NT2/D1 (cell line): ENCODE measurements at regions not wholly inside any gene's neighbourhood (a gene's known extent, or its start where the extent isn't known, plus 50 kb on each side); places are given as distances from the start of the nearest gene placed in this dataset.
"Not testable (repeated sequence)": the region's sequence is repeated elsewhere in the genome, so short reads cannot be mapped to it uniquely, and the experiment has no call there.

Source experiments
- DNase-seq: peaks from one replicate; pipeline ENCODE4 v3.0.0-alpha.2; 2011; ENCODE audit warnings: low read depth, low spot score
- H3K27me3 ChIP-seq: 2 replicates; pipeline ENCODE4 v1.6.0; 2011; ENCODE audit warnings: mild to moderate bottlenecking; ENCODE audit not compliant: insufficient read length, insufficient read depth
- H3K36me3 ChIP-seq: 2 replicates; pipeline ENCODE4 v1.6.1; 2011; ENCODE audit warnings: mild to moderate bottlenecking, low read length, mixed read lengths; ENCODE audit not compliant: insufficient read depth, insufficient read length
- H3K4me1 ChIP-seq: 2 replicates; pipeline ENCODE4 v1.5.1; 2011; ENCODE audit not compliant: insufficient read depth, insufficient read length
- H3K4me3 ChIP-seq: 2 replicates; pipeline ENCODE4 v1.5.1; 2011; ENCODE audit warnings: low read depth; ENCODE audit not compliant: insufficient read length
- H3K9ac ChIP-seq: 2 replicates; pipeline ENCODE4 v1.6.0; 2011; ENCODE audit warnings: low read depth; ENCODE audit not compliant: insufficient read length
- H3K9me3 ChIP-seq: 2 replicates; pipeline ENCODE4 v1.5.1; 2011; ENCODE audit warnings: mild to moderate bottlenecking, low read length; ENCODE audit not compliant: insufficient read depth
- SUZ12 ChIP-seq: IDR thresholded peaks from 2 replicates; pipeline ENCODE4 v1.6.1; 2011; ENCODE audit not compliant: insufficient read length, insufficient read depth; ENCODE audit errors: extremely low read depth
- YY1 ChIP-seq: IDR thresholded peaks from 2 replicates; pipeline ENCODE4 v1.6.1; 2011; ENCODE audit not compliant: insufficient read length, insufficient read depth
- ZNF274 ChIP-seq: IDR thresholded peaks from 2 replicates; pipeline ENCODE4 v1.6.1; 2011; ENCODE audit warnings: mild to moderate bottlenecking, low read depth, low read length

- DNase-seq, result no peak
- TF ChIP-seq ZNF274, result no peak
- no peak for TF ChIP-seq SUZ12
- TF ChIP-seq YY1, result no peak
- H3K4me1 ChIP-seq, result peaks cover 5% of the 10 kb centered on the region
Measured at GRCh38 chr16:65313936-65314626, 192.2 kb upstream of the CDH11 start.

GRCh38 chr16:65312795-65313194 lies 190.9 kb upstream of the CDH11 start:
- Histone ChIP-seq H3K27me3 (peaks cover 2% of the 10 kb centered on the region), H3K4me1 (peaks cover 2% of the 10 kb centered on the region), H3K9ac (no peak overlapping the region), H3K36me3 (no peaks in the 10 kb centered on the region), H3K9me3 (no peaks in the 10 kb centered on the region), H3K4me3 (no peak overlapping the region)
- no peak for DNase-seq
- TF ChIP-seq YY1, result no peak

More at GRCh38 chr16:65313936-65314626, 192.2 kb upstream of the CDH11 start:
- H3K4me3 ChIP-seq, result no peak overlapping the region
- H3K9me3 ChIP-seq, result no peaks in the 10 kb centered on the region
- H3K9ac ChIP-seq, result no peak overlapping the region
- H3K27me3 ChIP-seq, result peaks cover 2% of the 10 kb centered on the region
- no peaks in the 10 kb centered on the region for H3K36me3 ChIP-seq

GRCh38 chr16:65312071-65312470 lies 190.2 kb upstream of the CDH11 start:
- H3K9me3 ChIP-seq, result no peaks in the 10 kb centered on the region
- no peaks in the 10 kb centered on the region for H3K36me3 ChIP-seq
- DNase-seq, result no peak
- peaks cover 2% of the 10 kb centered on the region for H3K4me1 ChIP-seq
- TF ChIP-seq SUZ12, result no peak
- TF ChIP-seq ZNF274, result no peak
- TF ChIP-seq YY1, result no peak
- no peak overlapping the region for H3K9ac ChIP-seq
- H3K4me3 ChIP-seq, result no peak overlapping the region
- H3K27me3 ChIP-seq, result peaks cover 2% of the 10 kb centered on the region

GRCh38 chr16:65310491-65310890 lies 188.6 kb upstream of the CDH11 start:
- H3K27me3 ChIP-seq, H3K36me3 ChIP-seq, H3K9me3 ChIP-seq, H3K4me1 ChIP-seq, H3K4me3 ChIP-seq, DNase-seq, H3K9ac ChIP-seq: not testable (repeated sequence)

GRCh38 chr16:65309354-65309753 lies 187.5 kb upstream of the CDH11 start:
- Histone ChIP-seq H3K27me3 (no peaks in the 10 kb centered on the region), H3K36me3 (no peaks in the 10 kb centered on the region), H3K9me3 (no peaks in the 10 kb centered on the region), H3K4me3 (no peak overlapping the region), H3K9ac (no peak overlapping the region), H3K4me1 (no peaks in the 10 kb centered on the region)
- TF ChIP-seq YY1 (no peak), ZNF274 (no peak), SUZ12 (no peak)
- no peak for DNase-seq

- TF ChIP-seq ZNF274 (no peak), YY1 (no peak), SUZ12 (no peak)
- H3K36me3 ChIP-seq, result no peaks in the 10 kb centered on the region
- DNase-seq, result no peak
- no peaks in the 10 kb centered on the region for H3K4me1 ChIP-seq
- no peaks in the 10 kb centered on the region for H3K27me3 ChIP-seq
- no peak overlapping the region for H3K9ac ChIP-seq
- H3K4me3 ChIP-seq, result no peak overlapping the region
- H3K9me3 ChIP-seq, result no peaks in the 10 kb centered on the region
Measured at GRCh38 chr16:65308506-65308905, 186.6 kb upstream of the CDH11 start.

- TF ChIP-seq ZNF274 (no peak), SUZ12 (no peak), YY1 (no peak)
- Histone ChIP-seq H3K4me1 (no peaks in the 10 kb centered on the region), H3K9me3 (peaks cover 5% of the 10 kb centered on the region; the same call in 1 of the 2 replicates), H3K9ac (no peak overlapping the region), H3K4me3 (no peak overlapping the region), H3K36me3 (no peaks in the 10 kb centered on the region), H3K27me3 (no peaks in the 10 kb centered on the region)
- DNase-seq, result no peak
Measured at GRCh38 chr16:65307286-65307685, 185.4 kb upstream of the CDH11 start.

GRCh38 chr16:65306722-65307121 lies 184.9 kb upstream of the CDH11 start:
- H3K27me3 ChIP-seq, result no peaks in the 10 kb centered on the region
- H3K9ac ChIP-seq, result no peak overlapping the region
- H3K4me3 ChIP-seq, result no peak overlapping the region
- H3K9me3 ChIP-seq, result peaks cover 5% of the 10 kb centered on the region; the same call in 1 of the 2 replicates
- no peaks in the 10 kb centered on the region for H3K4me1 ChIP-seq
- H3K36me3 ChIP-seq, result no peaks in the 10 kb centered on the region
- DNase-seq, result peak; percentile 62
- TF ChIP-seq ZNF274, result no peak
- TF ChIP-seq YY1, result no peak
- TF ChIP-seq SUZ12, result no peak
